ENCODE measurements at regions not wholly inside any gene's neighbourhood (a gene's known extent, or its start where the extent isn't known, plus 50 kb on each side); places are given as distances from the start of the nearest gene placed in this dataset.

- no peaks in the 10 kb centered on the region for H3F3A ChIP-seq (ENCODE audit: insufficient read depth, low read length, poor library complexity, severe bottlenecking)
- H3K27me3 ChIP-seq (ENCODE audit: insufficient read depth, low read depth, low read length): no peaks in the 10 kb centered on the region
- no peaks in the 10 kb centered on the region for H3K9me2 ChIP-seq (ENCODE audit: insufficient read depth, low read length)
- no peak overlapping the region for H3K4me2 ChIP-seq (ENCODE audit: low read length)
- no peak overlapping the region for H3K27ac ChIP-seq (ENCODE audit: low read length)
- no peak overlapping the region for H2AFZ ChIP-seq (ENCODE audit: low read depth, low read length)
- H3K36me3 ChIP-seq (ENCODE audit: insufficient read depth, low read length): no peaks in the 10 kb centered on the region
- H4K20me1 ChIP-seq (ENCODE audit: insufficient read depth): no peaks in the 10 kb centered on the region
- H3K4me3 ChIP-seq (ENCODE audit: low read length): no peak overlapping the region
- no peak overlapping the region for H3K9ac ChIP-seq (ENCODE audit: low read length)
- no peaks in the 10 kb centered on the region for H3K9me3 ChIP-seq (ENCODE audit: low read length)
- no peak for TF ChIP-seq POLR2AphosphoS5 (IDR thresholded peaks at IDR 0.05)
- no peak for TF ChIP-seq CTCF (IDR thresholded peaks at IDR 0.05; ENCODE audit: poor library complexity, severe bottlenecking)
- no peaks in the 10 kb centered on the region for H3K79me2 ChIP-seq (replicated peaks; ENCODE audit: insufficient read depth, low read length)
Observed at GRCh38 chr14:87305345-87305744, 687.6 kb downstream of the GALC start.

- Histone ChIP-seq H3K27me3 (ENCODE audit: insufficient read depth, low read depth, low read length) (no peaks in the 10 kb centered on the region), H2AFZ (ENCODE audit: low read depth, low read length) (no peak overlapping the region), H3K9ac (ENCODE audit: low read length) (no peak overlapping the region), H3F3A (ENCODE audit: insufficient read depth, low read length, poor library complexity, severe bottlenecking) (no peaks in the 10 kb centered on the region), H3K79me2 (replicated peaks; ENCODE audit: insufficient read depth, low read length) (no peaks in the 10 kb centered on the region), H3K9me3 (ENCODE audit: low read length) (no peaks in the 10 kb centered on the region), H3K4me3 (ENCODE audit: low read length) (no peak overlapping the region), H3K27ac (ENCODE audit: low read length) (no peak overlapping the region), H3K4me2 (ENCODE audit: low read length) (no peak overlapping the region), H3K36me3 (ENCODE audit: insufficient read depth, low read length) (no peaks in the 10 kb centered on the region), H4K20me1 (ENCODE audit: insufficient read depth) (no peaks in the 10 kb centered on the region), H3K9me2 (ENCODE audit: insufficient read depth, low read length) (no peaks in the 10 kb centered on the region)
- TF ChIP-seq EZH2 (IDR thresholded peaks at IDR 0.05; ENCODE audit: borderline replicate concordance, insufficient read depth, low read length, poor library complexity, severe bottlenecking) (no peak), RAD21 (conservative IDR thresholded peaks at IDR 0.05) (no peak), POLR2AphosphoS5 (IDR thresholded peaks at IDR 0.05) (no peak), CTCF (IDR thresholded peaks at IDR 0.05; ENCODE audit: poor library complexity, severe bottlenecking) (no peak), SMC3 (conservative IDR thresholded peaks at IDR 0.05; ENCODE audit: poor library complexity) (no peak), MXI1 (conservative IDR thresholded peaks at IDR 0.05; ENCODE audit: poor library complexity, severe bottlenecking) (no peak), REST (IDR thresholded peaks at IDR 0.05; ENCODE audit: borderline replicate concordance) (no peak)
Observed at GRCh38 chr14:87304404-87304803, 688.6 kb downstream of the GALC start.
